Activated CD8-positive, alpha-beta memory T cell treated with anti-CD3 and anti-CD28 coated beads, Interleukin-2, amount 50 U/mL, for 24 hours (primary cell): ENCODE measurements at regions not wholly inside any gene's neighbourhood (a gene's known extent, or its start where the extent isn't known, plus 50 kb on each side); places are given as distances from the start of the nearest gene placed in this dataset.
"Not testable (repeated sequence)": the region's sequence is repeated elsewhere in the genome, so short reads cannot be mapped to it uniquely, and the experiment has no call there.

Experiments used
- DNase-seq: peaks from one replicate; pipeline ENCODE4 v3.0.0-alpha.2; 2020; ENCODE audit errors: extremely low read depth

- DNase-seq: no peak
These were observed 96.7 kb downstream of the SLC25A47 start for GRCh38 chr14:100419856-100420255.

GRCh38 chr14:100421756-100422470, 98.8 kb downstream of the SLC25A47 start:
- DNase-seq: no peak

- no peak for DNase-seq
These were observed 99.6 kb downstream of the SLC25A47 start for GRCh38 chr14:100422556-100423316.

- no peak for DNase-seq
These were observed 100.3 kb downstream of the SLC25A47 start for GRCh38 chr14:100423317-100424010.

GRCh38 chr14:100424504-100425428, 101.6 kb downstream of the SLC25A47 start:
- DNase-seq: no peak

- DNase-seq: no peak
These were observed 102.3 kb downstream of the SLC25A47 start for GRCh38 chr14:100425429-100425827.

GRCh38 chr14:100426314-100426713, 103.2 kb downstream of the SLC25A47 start:
- DNase-seq: no peak

GRCh38 chr14:100427166-100427565, 104.0 kb downstream of the SLC25A47 start:
- no peak for DNase-seq

- no peak for DNase-seq
These were observed 105.6 kb downstream of the SLC25A47 start for GRCh38 chr14:100428727-100429126.

GRCh38 chr14:100429537-100429936, 106.4 kb downstream of the SLC25A47 start:
- DNase-seq: no peak

GRCh38 chr14:100430571-100430970, 107.4 kb downstream of the SLC25A47 start:
- no peak for DNase-seq

- not testable (repeated sequence) for DNase-seq
These were observed 108.3 kb downstream of the SLC25A47 start for GRCh38 chr14:100431461-100431860.

GRCh38 chr14:100432652-100433427, 109.7 kb downstream of the SLC25A47 start:
- no peak for DNase-seq

- DNase-seq: no peak
These were observed 110.3 kb downstream of the SLC25A47 start for GRCh38 chr14:100433428-100433814.

GRCh38 chr14:100434033-100434601, 111.0 kb downstream of the SLC25A47 start:
- no peak for DNase-seq

GRCh38 chr14:100434911-100435438, 111.8 kb downstream of the SLC25A47 start:
- no peak for DNase-seq

- DNase-seq: no peak
These were observed 112.3 kb downstream of the SLC25A47 start for GRCh38 chr14:100435459-100435858.

- no peak for DNase-seq
These were observed 113.7 kb downstream of the SLC25A47 start for GRCh38 chr14:100436745-100437406.

GRCh38 chr14:100438271-100438670, 115.1 kb downstream of the SLC25A47 start:
- no peak for DNase-seq
